Kidney tubule cell (primary cell): ENCODE measurements at regions not wholly inside any gene's neighbourhood (a gene's known extent, or its start where the extent isn't known, plus 50 kb on each side); places are given as distances from the start of the nearest gene placed in this dataset.

Experiments used
- DNase-seq: peaks from one replicate; pipeline ENCODE4 v3.0.0-alpha.2; 2018; ENCODE audit warnings: low spot score

GRCh38 chr21:25139414-25139813, 467.9 kb downstream of the MRPL39 start:
- no peak for DNase-seq

- no peak for DNase-seq
These were observed 473.3 kb downstream of the MRPL39 start for GRCh38 chr21:25133939-25134338.

- DNase-seq: no peak
These were observed 479.5 kb downstream of the MRPL39 start for GRCh38 chr21:25127811-25128210.

GRCh38 chr21:25127007-25127406, 480.3 kb downstream of the MRPL39 start:
- no peak for DNase-seq

- DNase-seq: no peak
These were observed 480.7 kb downstream of the MRPL39 start for GRCh38 chr21:25126564-25126963.

GRCh38 chr21:25118648-25119047, 488.6 kb downstream of the MRPL39 start:
- DNase-seq: no peak

GRCh38 chr21:25115021-25115420, 492.3 kb downstream of the MRPL39 start:
- no peak for DNase-seq

GRCh38 chr21:25107708-25108107, 499.6 kb downstream of the MRPL39 start:
- DNase-seq: peak; percentile 90

- DNase-seq: no peak
These were observed 503.6 kb downstream of the MRPL39 start for GRCh38 chr21:25103500-25104207.

- no peak for DNase-seq
These were observed 509.6 kb downstream of the MRPL39 start for GRCh38 chr21:25097648-25098047.

GRCh38 chr21:25094695-25095094, 512.6 kb downstream of the MRPL39 start:
- DNase-seq: no peak

- DNase-seq: no peak
These were observed 514.8 kb downstream of the MRPL39 start for GRCh38 chr21:25092441-25093011.

- no peak for DNase-seq
These were observed 526.2 kb downstream of the MRPL39 start for GRCh38 chr21:25081096-25081495.

- peak; percentile 2 for DNase-seq
These were observed 526.6 kb downstream of the MRPL39 start for GRCh38 chr21:25080661-25081060.

- DNase-seq: no peak
These were observed 527.1 kb downstream of the MRPL39 start for GRCh38 chr21:25080141-25080540.

- no peak for DNase-seq
These were observed 528.2 kb downstream of the MRPL39 start for GRCh38 chr21:25079053-25079452.

GRCh38 chr21:25062061-25062460, 545.2 kb downstream of the MRPL39 start:
- DNase-seq: no peak

- no peak for DNase-seq
These were observed 552.6 kb downstream of the MRPL39 start for GRCh38 chr21:25054689-25055088.

GRCh38 chr21:25039461-25040380, 567.6 kb downstream of the MRPL39 start:
- DNase-seq: peak; percentile 52

- no peak for DNase-seq
These were observed 570.5 kb downstream of the MRPL39 start for GRCh38 chr21:25036775-25037174.

GRCh38 chr21:25031750-25032149, 575.5 kb downstream of the MRPL39 start:
- no peak for DNase-seq

GRCh38 chr21:25029580-25029979, 577.7 kb downstream of the MRPL39 start:
- DNase-seq: no peak

GRCh38 chr21:25025596-25025995, 581.7 kb downstream of the MRPL39 start:
- no peak for DNase-seq
